Muscle layer of colon (tissue), 2 donors: ENCODE measurements at regions not wholly inside any gene's neighbourhood (a gene's known extent, or its start where the extent isn't known, plus 50 kb on each side); places are given as distances from the start of the nearest gene placed in this dataset.

ENCODE experiments used
- H3K27ac ChIP-seq: one replicate; pipeline ENCODE4 v1.7.0; 2013; ENCODE audit warnings: low read depth, mild to moderate bottlenecking, low read length, moderate library complexity
- H3K27me3 ChIP-seq, 2 donors: one replicate each; pipeline ENCODE4 v1.7.0; 2013; ENCODE audit warnings: low read length in 2 of 2, mild to moderate bottlenecking in 2 of 2; ENCODE audit not compliant: insufficient read depth in 2 of 2, control insufficient read depth in 1 of 2
- H3K36me3 ChIP-seq: one replicate; pipeline ENCODE4 v1.7.0; 2013; ENCODE audit warnings: mild to moderate bottlenecking, low read length; ENCODE audit not compliant: insufficient read depth
- H3K4me1 ChIP-seq: one replicate; pipeline ENCODE4 v1.7.0; 2013; ENCODE audit warnings: mild to moderate bottlenecking, low read length; ENCODE audit not compliant: insufficient read depth
- H3K4me3 ChIP-seq, 2 donors: one replicate each; pipeline ENCODE4 v1.7.0; 2013; ENCODE audit warnings: low read length in 2 of 2, low read depth in 1 of 2, mild to moderate bottlenecking in 1 of 2, moderate library complexity in 1 of 2
- H3K9ac ChIP-seq: one replicate; pipeline ENCODE4 v1.7.0; 2013; ENCODE audit warnings: low read length
- H3K9me3 ChIP-seq: one replicate; pipeline ENCODE4 v1.7.0; 2013; ENCODE audit warnings: mild to moderate bottlenecking, low read length
- donor health status: abdominal sarcoma.
- donor health status: Adenocarcinoma of cecum.

DNA sequence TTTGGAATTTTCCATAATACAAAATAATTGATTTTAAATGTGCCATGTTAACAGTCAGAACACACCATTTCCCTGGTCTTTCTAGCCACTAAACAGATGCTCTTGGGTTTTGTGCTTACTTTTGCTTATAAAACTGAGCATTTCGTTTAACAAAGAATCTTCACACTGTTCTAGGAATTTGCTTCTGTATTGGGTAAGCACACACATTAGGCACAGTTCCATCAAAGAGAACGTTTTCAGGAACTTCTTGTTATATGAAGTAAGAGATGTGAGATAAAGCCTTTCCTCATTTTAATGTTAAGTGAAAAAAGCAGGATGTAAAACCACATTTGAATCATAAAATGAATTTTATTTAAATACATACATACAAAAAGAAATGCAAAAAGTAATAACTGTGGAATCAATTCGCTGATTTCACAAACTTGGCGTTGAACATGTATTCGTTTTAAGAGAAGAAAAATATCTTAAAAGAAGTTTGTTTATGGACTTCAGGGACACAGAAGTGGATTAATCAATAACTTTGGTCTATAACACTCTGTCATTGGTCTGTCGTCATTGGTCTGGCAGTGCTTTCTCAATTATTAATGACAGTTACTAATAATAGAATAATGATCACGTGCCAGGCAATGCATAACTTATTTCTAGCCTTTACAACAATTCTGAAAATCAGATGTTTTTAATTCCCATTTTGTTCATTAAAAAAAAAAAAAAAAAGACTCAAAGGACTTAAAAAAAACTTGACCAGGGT is 199.9 kb upstream of the PRDM1 start:
- Histone ChIP-seq H3K27me3 (no peaks in the 10 kb centered on the region), H3K36me3 (no peaks in the 10 kb centered on the region), H3K27ac (no peak overlapping the region), H3K4me1 (no peaks in the 10 kb centered on the region), H3K4me3 (no peak overlapping the region), H3K9ac (no peak overlapping the region), H3K9me3 (no peaks in the 10 kb centered on the region)

DNA sequence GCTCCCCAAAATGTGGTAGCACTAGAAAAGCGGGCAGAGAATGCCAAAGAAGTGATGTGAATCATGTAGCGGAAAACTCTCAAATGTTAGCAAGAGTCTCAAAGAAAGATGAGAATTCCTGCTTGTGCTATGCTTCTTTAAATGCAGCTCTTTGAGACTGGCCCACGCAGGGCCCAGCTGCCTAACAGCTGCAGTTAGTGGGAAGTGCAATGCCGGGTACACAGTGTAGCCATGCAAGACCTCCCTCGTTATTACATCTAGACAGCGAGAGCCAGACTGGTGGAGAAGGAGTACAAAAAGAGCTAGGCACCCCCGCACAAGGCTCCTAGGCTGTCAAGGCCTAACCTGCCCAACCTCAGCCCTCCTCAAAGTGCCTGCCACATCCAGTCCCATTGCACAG is 201.7 kb upstream of the PRDM1 start:
- Histone ChIP-seq H3K27me3 (no peaks in the 10 kb centered on the region), H3K9ac (no peak overlapping the region), H3K9me3 (no peaks in the 10 kb centered on the region), H3K27ac (no peak overlapping the region), H3K36me3 (no peaks in the 10 kb centered on the region), H3K4me3 (no peak overlapping the region), H3K4me1 (no peaks in the 10 kb centered on the region)

DNA sequence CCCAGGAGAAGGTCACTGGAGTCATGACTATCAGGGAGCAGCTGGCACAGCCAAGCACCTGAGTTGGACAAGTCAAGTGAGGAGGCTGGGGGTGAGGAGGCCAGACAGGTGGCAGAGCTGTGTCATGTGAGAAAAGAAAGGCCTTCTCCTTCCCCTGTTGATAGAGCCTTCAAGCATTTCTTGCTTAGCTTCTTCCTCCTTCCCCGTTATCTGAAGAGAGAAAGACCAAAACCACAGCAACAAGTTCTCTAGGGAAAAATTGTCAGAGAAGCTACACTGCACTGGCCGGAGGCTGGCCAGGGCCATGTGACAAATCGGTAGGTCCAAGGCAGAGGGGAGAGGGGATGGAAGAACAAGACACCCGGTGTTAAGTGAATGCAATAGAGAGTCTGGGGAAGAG is 202.1 kb upstream of the PRDM1 start:
- Histone ChIP-seq H3K27me3 (no peaks in the 10 kb centered on the region), H3K36me3 (no peaks in the 10 kb centered on the region), H3K9me3 (no peaks in the 10 kb centered on the region), H3K4me1 (no peaks in the 10 kb centered on the region), H3K27ac (no peak overlapping the region), H3K9ac (no peak overlapping the region), H3K4me3 (no peak overlapping the region)

DNA sequence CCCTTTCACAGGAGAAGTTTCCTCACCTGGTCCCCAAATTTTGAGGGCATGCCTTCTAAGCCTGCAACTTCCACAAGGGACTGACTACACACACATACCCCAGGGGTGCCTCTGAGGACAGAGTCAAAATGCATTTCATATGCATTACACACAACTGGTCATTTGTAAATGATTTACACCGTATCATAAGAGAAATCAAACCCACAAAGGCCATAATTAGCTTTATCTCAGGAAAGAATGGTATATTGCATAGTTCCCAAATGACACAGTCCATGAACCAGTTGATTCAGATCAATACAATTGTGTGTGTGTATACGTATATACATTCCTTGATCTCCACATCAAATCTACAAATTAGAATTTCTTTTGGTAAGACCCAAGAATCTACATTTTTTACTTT is 203.3 kb upstream of the PRDM1 start:
- H3K27ac ChIP-seq = no peak overlapping the region
- no peaks in the 10 kb centered on the region for H3K9me3 ChIP-seq
- no peaks in the 10 kb centered on the region for H3K27me3 ChIP-seq
- no peaks in the 10 kb centered on the region for H3K4me1 ChIP-seq
- no peak overlapping the region for H3K9ac ChIP-seq
- H3K4me3 ChIP-seq = no peak overlapping the region
- no peaks in the 10 kb centered on the region for H3K36me3 ChIP-seq

DNA sequence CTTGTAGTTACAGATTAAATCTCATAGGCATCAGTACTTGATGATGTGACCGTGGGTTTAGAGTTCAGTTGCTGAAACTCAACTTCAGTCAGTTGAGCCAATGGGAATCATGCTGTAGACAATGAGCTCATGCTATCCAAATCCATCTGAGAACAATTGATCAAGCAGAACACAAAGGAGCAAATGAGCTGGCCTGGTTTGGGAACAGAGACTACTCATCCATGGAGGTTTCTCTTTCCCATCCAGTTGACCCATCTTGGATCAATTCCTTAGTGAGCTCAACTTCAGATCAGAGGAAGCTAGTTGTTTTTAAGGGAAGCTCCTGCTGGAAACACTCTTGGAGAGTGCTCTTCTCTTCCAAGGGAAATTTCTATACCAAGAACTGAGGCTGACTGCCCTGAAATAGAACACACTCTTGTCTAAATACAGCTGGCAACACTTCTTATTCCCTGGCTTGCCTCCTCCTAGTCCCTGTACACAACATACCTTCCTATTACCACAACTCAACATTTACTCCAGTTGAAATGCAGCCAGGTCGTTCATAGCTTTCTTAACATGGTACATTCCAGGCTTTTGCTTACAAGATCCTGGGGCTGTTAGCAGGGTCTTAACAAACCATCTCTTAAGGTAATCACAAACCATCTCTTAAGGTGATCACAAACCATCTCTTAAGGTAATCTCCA is 203.9 kb upstream of the PRDM1 start:
- no peak overlapping the region for H3K4me3 ChIP-seq
- H3K36me3 ChIP-seq = no peaks in the 10 kb centered on the region
- H3K27me3 ChIP-seq = peaks cover 0 to 5% of the 10 kb centered on the region in 2 donors
- no peak overlapping the region for H3K27ac ChIP-seq
- no peaks in the 10 kb centered on the region for H3K4me1 ChIP-seq
- H3K9ac ChIP-seq = no peak overlapping the region
- no peaks in the 10 kb centered on the region for H3K9me3 ChIP-seq

DNA sequence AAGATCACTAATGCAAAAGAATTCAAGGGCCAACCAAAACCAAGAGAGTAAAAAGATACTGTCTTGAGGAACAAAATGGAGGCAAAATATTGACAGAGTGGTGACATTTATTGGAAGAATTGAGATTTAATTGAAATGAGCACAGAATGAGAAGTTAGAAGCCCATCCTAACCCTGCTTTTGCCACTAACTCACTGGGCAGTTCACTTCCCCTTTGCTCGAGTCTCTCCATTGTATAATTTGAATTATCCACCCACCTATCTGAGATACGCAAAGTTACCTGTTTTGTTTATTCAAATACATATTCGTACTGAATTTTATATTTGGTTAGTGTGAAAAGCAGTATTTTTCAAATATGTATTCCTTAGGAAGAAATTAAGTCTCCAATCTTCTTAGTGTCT is 204.5 kb upstream of the PRDM1 start:
- no peak overlapping the region for H3K27ac ChIP-seq
- no peak overlapping the region for H3K4me3 ChIP-seq
- no peaks in the 10 kb centered on the region for H3K4me1 ChIP-seq
- H3K9ac ChIP-seq = no peak overlapping the region
- no peaks in the 10 kb centered on the region for H3K9me3 ChIP-seq
- peaks cover 0 to 5% of the 10 kb centered on the region in 2 donors for H3K27me3 ChIP-seq
- no peaks in the 10 kb centered on the region for H3K36me3 ChIP-seq

DNA sequence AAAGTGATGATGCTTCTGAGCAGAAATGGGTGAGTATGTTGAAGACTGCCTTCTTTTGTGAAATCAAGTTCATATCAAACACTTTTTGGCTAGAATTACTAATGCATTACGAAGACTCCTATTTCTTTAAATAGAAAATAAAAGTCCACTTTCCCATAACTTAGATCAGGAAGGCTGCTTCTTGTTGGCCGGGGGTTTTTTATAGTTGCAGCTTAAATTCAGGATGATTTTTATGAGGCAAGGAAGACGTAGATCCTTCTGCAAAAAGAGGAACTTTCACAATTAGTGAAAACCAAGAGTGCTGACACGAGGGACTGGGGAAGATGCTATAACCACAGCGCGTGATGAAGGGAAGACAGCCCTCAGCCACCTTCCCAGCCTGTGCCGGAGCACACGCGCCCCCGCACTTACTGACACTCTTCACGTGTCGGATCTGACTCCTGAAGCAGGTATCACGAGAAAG is 206.1 kb upstream of the PRDM1 start:
- H3K4me3 ChIP-seq = no peak overlapping the region
- no peaks in the 10 kb centered on the region for H3K36me3 ChIP-seq
- no peaks in the 10 kb centered on the region for H3K4me1 ChIP-seq
- peaks cover 0 to 5% of the 10 kb centered on the region in 2 donors for H3K27me3 ChIP-seq
- no peaks in the 10 kb centered on the region for H3K9me3 ChIP-seq
- no peak overlapping the region for H3K9ac ChIP-seq
- H3K27ac ChIP-seq = no peak overlapping the region

DNA sequence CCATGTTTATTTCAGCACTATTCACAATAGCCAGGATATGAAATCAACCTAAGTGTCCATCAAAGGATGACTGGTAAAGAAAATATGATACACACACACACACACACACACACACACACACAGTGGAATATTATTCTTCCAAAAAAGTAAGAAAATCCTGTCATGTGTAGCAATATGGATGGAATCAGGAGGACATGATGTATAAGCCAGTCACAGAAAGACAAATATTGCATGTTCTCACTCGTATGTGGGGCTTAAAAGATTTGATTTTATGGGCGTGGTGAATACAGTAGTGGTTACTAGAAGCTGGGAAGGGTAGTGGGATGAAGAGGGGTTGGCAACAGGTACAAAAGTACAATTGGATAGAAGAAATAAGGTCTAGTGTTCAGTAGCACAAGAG is 207.0 kb upstream of the PRDM1 start:
- no peaks in the 10 kb centered on the region for H3K36me3 ChIP-seq
- no peak overlapping the region for H3K4me3 ChIP-seq
- no peaks in the 10 kb centered on the region for H3K4me1 ChIP-seq
- H3K9me3 ChIP-seq = no peaks in the 10 kb centered on the region
- H3K9ac ChIP-seq = no peak overlapping the region
- peaks cover 0 to 5% of the 10 kb centered on the region in 2 donors for H3K27me3 ChIP-seq
- H3K27ac ChIP-seq = no peak overlapping the region

DNA sequence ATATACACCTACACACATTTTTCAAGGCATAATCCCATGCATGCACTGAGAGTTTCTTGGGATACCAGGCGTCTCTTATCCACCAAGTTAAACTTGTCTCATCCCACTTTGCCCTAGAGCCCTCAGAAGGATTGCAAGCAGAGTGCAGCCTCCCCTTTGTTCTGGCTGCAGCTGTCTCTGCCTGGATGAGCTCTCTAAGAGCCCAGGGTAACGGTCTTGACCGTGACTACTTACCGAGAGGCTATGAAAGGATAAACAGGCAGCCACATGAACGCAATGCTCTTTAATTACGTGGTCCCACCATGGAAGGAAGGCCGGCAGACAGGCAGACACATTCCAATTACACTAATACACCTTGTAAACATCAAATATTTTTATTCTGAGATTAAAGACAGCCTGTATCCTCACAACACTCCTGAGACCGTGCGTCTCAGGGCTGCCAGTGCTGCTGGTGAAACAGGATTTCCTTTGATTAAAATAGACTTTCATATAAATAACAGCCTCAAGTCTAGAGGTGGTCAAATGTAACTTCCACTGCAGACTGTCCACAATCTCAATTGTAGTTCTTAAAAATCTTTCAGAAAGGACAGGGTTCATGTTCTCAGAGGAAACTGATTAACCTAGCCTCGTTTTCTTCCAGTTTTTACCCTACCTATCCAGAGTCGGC is 210.0 kb upstream of the PRDM1 start:
- no peaks in the 10 kb centered on the region for H3K4me1 ChIP-seq
- no peaks in the 10 kb centered on the region for H3K9me3 ChIP-seq
- H3K36me3 ChIP-seq = no peaks in the 10 kb centered on the region
- no peak overlapping the region for H3K4me3 ChIP-seq
- H3K27ac ChIP-seq = no peak overlapping the region
- no peak overlapping the region for H3K9ac ChIP-seq
- peaks cover 0 to 5% of the 10 kb centered on the region in 2 donors for H3K27me3 ChIP-seq

DNA sequence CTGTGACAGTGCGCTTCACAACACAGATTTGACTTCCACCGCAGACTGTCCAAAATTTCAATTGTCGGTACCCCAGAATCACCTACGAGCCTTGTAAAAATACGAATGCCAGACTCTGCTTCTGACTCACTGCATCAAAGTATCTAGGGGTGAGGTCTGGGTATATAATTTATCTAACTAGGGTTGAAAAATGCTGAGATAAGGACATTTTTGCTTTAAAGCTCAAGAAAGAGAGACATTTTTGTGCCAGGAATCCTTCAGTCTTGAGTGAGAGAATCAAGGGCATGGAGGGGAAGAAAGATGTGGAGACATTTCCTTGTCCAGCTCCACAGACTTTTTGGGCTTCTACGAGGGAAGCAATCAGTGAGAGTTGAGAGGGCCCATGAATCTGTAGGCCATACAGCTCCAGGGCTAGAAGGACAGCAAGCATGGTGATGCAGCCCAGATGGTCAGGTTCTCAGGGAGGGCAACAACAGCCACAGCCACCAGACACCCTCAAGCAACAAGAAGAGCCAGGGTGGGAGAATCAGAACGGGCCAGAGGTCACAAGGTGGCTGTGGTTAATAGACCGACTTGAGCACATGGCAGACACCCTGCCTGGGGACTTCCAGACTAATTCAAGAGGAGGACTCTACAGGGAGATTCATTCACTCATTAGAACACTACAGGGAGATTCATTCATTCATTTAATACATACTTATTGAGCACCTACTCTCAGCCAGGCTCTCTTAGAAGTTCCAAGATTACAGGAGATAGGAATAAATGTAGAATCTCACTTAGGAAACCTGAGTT is 211.1 kb upstream of the PRDM1 start:
- Histone ChIP-seq H3K27ac (no peak overlapping the region), H3K9me3 (no peaks in the 10 kb centered on the region), H3K4me3 (no peak overlapping the region), H3K9ac (no peak overlapping the region), H3K4me1 (no peaks in the 10 kb centered on the region), H3K27me3 (peaks cover 0 to 5% of the 10 kb centered on the region in 2 donors), H3K36me3 (no peaks in the 10 kb centered on the region)

DNA sequence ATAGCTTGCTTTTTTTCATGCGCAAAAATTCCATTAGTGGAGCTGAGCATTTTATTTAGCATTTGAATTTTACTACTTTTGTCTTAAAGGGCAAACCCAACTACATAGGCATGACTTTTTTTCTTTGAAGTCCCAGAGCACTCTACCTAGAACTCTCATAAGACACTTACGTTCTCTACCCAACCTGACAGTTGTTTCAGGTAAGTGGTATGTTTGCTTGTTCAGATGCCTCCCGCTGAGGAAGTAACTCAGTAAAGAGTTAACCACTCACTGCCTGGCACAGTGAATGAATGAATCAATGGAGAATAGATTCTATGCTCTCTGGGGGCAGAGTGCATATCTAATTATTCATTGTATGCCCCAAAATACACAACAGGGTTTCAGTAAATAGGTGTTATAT is 212.3 kb upstream of the PRDM1 start:
- no peak overlapping the region for H3K9ac ChIP-seq
- no peak overlapping the region for H3K27ac ChIP-seq
- H3K4me3 ChIP-seq = no peak overlapping the region
- no peaks in the 10 kb centered on the region for H3K36me3 ChIP-seq
- H3K27me3 ChIP-seq = peaks cover 0 to 5% of the 10 kb centered on the region in 2 donors
- no peaks in the 10 kb centered on the region for H3K4me1 ChIP-seq
- no peaks in the 10 kb centered on the region for H3K9me3 ChIP-seq
